WI38 (cell line): ENCODE measurements at regions not wholly inside any gene's neighbourhood (a gene's known extent, or its start where the extent isn't known, plus 50 kb on each side); places are given as distances from the start of the nearest gene placed in this dataset.

Experiments
- H3K4me3 ChIP-seq: 2 replicates; pipeline ENCODE4 v1.5.1; 2011; ENCODE audit warnings: low read depth, mild to moderate bottlenecking, control low read depth, low read length
- TF ChIP-seq, protein P1 (sequence below): IDR thresholded peaks from 2 replicates; pipeline ENCODE4 v1.5.1; 2012; ENCODE audit warnings: low read depth, mild to moderate bottlenecking, control low read depth, low read length

DNA sequence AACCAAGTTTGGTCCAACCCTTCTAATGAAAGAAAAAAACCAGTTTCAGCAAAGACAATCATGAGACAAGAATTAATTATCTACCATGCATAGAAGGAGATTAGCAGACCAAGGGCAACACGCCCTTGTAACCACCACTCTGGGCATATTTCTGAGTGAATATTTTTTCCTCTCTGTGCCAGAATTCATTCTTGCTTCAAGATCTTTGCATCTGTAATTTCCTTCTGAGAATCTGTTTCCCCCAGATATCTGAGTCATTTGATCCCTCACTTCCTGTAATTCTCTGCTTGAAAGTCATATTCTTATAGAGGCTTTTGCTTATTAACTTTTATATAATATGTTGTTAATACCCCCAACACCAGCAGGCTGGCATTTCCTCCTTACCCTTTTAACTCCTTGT lies 243.7 kb downstream of the SLC16A7 start:
- no peak overlapping the region for H3K4me3 ChIP-seq
- TF ChIP-seq, protein P1, sequence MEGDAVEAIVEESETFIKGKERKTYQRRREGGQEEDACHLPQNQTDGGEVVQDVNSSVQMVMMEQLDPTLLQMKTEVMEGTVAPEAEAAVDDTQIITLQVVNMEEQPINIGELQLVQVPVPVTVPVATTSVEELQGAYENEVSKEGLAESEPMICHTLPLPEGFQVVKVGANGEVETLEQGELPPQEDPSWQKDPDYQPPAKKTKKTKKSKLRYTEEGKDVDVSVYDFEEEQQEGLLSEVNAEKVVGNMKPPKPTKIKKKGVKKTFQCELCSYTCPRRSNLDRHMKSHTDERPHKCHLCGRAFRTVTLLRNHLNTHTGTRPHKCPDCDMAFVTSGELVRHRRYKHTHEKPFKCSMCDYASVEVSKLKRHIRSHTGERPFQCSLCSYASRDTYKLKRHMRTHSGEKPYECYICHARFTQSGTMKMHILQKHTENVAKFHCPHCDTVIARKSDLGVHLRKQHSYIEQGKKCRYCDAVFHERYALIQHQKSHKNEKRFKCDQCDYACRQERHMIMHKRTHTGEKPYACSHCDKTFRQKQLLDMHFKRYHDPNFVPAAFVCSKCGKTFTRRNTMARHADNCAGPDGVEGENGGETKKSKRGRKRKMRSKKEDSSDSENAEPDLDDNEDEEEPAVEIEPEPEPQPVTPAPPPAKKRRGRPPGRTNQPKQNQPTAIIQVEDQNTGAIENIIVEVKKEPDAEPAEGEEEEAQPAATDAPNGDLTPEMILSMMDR, result no peak

DNA sequence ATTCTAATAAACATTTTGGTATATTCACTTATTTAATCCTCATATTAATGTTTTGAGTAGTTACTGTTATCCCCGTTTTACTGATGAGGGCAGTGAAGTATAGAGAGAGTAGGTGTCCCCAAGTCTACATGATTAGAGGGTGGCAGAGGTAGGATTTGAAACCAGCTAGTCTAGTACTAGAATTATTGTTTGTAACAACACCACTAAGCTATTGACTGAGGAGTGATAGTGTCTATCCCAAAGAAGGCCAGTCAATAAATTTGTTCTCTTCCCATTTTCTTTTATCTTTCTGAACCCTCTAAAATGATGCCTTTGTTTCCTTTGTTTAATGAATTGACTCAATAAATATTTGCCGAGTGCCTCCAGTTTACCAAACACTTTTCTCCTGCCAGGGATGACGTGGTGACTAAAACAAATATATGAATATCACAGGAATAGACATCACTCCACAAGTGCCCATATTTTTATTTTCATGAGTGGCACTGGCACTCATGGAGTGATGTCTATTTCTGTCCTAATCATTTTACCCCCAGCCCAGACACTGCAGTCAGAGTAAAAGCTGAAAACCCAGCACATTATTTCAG lies 247.5 kb downstream of the SLC16A7 start:
- TF ChIP-seq, protein P1, result no peak
- H3K4me3 ChIP-seq, result no peak overlapping the region

DNA sequence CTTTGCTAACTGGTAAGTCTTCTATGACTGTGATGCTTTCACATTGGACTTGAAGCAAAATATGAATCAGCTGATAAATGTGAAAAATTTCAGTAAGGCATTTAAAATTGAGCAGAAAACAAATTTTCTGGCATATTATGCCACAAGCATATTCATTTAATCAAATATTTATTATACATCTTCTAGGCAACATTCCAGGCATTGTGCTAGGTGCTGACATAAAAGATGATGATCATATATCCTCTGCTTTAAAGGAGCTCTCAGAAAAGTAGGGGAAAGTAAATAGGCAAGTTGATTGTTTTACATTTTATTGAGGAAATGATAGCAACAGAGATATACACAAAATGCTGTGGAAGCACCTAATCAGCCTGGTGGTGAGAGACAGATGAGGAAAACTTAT lies 248.9 kb downstream of the SLC16A7 start:
- no peak overlapping the region for H3K4me3 ChIP-seq
- TF ChIP-seq, protein P1, result no peak

DNA sequence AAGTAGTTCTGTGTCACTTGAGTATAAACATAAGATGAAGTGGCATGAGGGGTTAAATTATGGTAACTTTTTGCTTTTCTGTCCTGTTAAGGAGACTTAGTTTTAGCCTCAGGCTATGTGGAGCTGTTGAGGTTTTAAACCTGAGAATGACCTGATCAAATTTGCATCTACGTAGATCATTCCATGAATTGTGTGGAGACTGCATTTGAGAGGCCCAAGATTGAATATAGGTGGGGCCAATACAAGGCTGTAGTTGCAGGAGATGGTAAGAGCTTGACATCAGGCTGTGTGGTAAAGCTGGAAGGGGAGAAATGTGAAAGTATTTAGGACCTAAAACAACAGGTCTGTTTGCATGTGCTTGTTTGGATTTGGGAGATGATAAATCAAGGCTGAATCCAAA lies 249.5 kb downstream of the SLC16A7 start:
- TF ChIP-seq, protein P1, result no peak
- H3K4me3 ChIP-seq, result no peak overlapping the region

DNA sequence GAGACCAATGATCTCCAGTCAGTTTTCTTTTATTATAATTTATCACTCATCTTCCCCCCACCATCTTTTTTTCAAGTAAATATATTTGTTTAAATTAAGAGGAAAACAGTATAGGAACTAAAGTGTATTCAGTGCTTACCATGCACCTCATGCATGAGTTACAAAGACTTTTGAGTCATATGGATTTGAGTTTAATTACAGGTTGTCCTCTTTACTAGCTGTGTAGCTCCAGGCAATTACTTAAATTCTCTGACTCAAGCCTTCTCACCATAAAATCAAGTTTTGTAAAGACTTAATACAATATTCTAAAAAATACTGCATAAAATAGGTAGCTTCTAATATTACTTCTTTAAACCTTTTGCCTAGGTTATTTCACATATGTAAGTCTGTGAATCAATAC lies 251.3 kb downstream of the SLC16A7 start:
- TF ChIP-seq, protein P1, result no peak
- no peak overlapping the region for H3K4me3 ChIP-seq

DNA sequence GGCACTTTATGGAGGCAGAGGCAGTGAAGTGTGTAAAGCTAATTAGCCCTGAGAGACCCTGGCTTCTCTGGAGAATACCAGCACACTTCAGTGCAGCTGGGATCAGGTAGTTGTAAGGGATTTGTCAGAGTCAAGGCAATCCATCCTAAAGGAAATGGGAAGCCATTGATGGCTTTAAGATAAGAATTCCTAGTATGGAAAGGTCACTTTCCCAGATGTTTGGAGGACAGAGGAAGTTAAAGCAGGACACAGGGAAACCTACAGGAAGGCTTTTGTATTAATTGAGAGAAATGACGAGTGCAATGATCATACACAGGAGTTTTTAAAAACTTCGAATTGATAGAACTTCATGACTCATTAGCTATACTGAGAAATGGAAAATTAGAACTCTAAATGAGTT lies 254.4 kb downstream of the SLC16A7 start:
- H3K4me3 ChIP-seq, result no peak overlapping the region
- TF ChIP-seq, protein P1, result no peak

DNA sequence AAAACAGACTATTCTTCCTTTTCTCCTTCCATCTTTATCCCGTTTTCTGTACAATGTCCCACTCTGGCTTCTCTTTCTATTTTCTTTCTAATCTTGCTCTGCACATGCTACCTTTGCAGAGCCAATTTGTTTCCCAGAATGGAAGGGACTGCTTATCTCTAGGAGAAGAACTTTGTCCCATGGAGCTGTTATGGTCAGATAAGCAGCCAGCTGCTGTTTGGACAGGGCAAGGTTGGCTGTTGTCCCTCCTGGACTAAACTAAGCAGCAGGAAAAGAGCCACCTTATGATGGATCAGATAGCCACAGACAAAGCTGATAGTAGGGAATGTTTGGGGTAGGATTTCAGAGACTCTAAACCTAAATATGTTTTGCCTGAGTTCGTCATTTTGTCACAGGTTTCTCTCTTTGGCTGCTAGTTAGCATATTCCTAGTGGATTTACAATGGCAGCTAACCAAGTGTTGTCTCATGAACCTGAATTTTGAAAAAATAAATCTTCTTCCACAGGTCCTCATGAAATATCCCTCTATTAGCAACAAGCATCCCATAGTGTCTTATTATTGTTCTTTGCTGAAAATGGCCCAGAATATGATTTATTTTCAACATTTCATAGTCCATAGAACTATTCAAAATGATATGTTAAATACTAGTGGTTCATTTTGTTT lies 262.8 kb downstream of the SLC16A7 start:
- no peak overlapping the region for H3K4me3 ChIP-seq
- TF ChIP-seq, protein P1, result no peak
